ENCODE measurements at regions not wholly inside any gene's neighbourhood (a gene's known extent, or its start where the extent isn't known, plus 50 kb on each side); places are given as distances from the start of the nearest gene placed in this dataset.
"Not testable (repeated sequence)": the region's sequence is repeated elsewhere in the genome, so short reads cannot be mapped to it uniquely, and the experiment has no call there.

- not testable (repeated sequence) for TF ChIP-seq CTCF, POLR2A (IDR thresholded peaks at IDR 0.05)
Measured at GRCh38 chr14:89689711-89690110, 264.8 kb downstream of the EFCAB11 start.
